Ectodermal cell (in vitro differentiated cells): ENCODE measurements at regions not wholly inside any gene's neighbourhood (a gene's known extent, or its start where the extent isn't known, plus 50 kb on each side); places are given as distances from the start of the nearest gene placed in this dataset.

ENCODE experiments used
- H3K27ac ChIP-seq: 2 replicates; pipeline ENCODE4 v1.7.0; 2013; ENCODE audit warnings: mild to moderate bottlenecking, low read depth, low read length; ENCODE audit not compliant: insufficient read depth, poor library complexity, severe bottlenecking
- H3K27me3 ChIP-seq: 2 replicates; pipeline ENCODE4 v1.7.0; 2013; ENCODE audit warnings: mild to moderate bottlenecking, low read length; ENCODE audit not compliant: insufficient read depth, control insufficient read depth, poor library complexity, severe bottlenecking
- H3K36me3 ChIP-seq: one replicate; pipeline ENCODE4 v1.7.0; 2013; ENCODE audit warnings: low read length; ENCODE audit not compliant: control insufficient read depth, insufficient read depth
- H3K4me1 ChIP-seq: one replicate; pipeline ENCODE4 v1.7.0; 2013; ENCODE audit warnings: low read length; ENCODE audit not compliant: control insufficient read depth, insufficient read depth
- H3K4me3 ChIP-seq: 2 replicates; pipeline ENCODE4 v1.7.0; 2013; ENCODE audit warnings: low read depth, low read length, control low read depth; ENCODE audit not compliant: insufficient read depth
- H3K9me3 ChIP-seq: 2 replicates; pipeline ENCODE4 v1.7.0; 2013; ENCODE audit warnings: mild to moderate bottlenecking, low read length, moderate library complexity; ENCODE audit not compliant: control insufficient read depth
- WGBS, 2 experiments: methylation state at CpG; one replicate each; pipeline ENCODE4 v1.1.7; 2013; ENCODE audit warnings: missing lambda C conversion rate in 2 of 2; 5-methylcytosine and 5-hydroxymethylcytosine counted together

DNA sequence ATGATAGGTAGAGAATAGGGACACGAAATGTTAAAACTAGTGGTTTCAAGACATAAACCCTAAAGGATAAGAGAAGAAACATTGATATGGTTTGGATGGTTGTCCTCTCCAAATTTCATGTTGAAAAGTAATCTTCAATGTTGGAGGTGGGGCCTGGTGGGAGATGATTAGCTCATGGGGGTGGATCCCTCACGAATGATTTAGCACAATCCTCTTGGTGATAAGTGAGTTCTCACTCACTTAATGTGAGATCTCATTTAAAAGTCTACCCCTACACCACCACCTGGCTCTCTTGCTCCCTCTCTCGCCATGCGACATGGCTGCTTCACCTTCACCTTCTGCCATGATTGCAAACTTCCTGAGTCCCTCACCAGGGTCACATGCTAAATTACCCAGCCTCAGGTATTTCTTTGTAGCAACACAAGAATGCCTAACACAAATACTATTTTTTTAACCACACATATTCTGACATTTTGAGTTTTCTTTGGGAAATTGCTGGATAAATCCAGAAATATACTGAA lies 242.4 kb upstream of the PHF14 start:
- H3K36me3 ChIP-seq: no peaks in the 10 kb centered on the region
- WGBS, 2 experiments: 86 to 91% methylated on average over 4 of the region's 4 CpGs
- H3K9me3 ChIP-seq: no peaks in the 10 kb centered on the region
- H3K4me3 ChIP-seq: no peak overlapping the region
- no peaks in the 10 kb centered on the region for H3K4me1 ChIP-seq
- H3K27me3 ChIP-seq: no peaks in the 10 kb centered on the region
- no peak overlapping the region for H3K27ac ChIP-seq

DNA sequence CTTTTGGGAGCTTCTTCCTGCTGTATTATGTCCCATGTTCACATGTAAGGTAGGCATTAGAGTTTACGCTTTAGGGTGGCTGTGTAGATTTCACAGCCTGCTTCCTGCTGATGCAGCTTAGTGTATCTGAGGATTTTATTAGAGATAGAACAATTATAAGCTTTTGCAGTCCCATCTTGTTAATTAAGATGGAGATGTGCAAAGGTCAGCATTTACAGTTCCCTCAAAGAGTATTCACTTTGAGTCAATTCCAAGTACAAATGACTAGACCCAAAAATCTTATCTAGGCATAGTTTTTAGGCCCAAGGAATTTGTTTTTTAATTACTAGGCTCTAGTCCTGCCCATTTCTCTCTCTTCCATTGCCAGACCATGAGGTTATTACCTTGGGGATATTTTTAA lies 239.9 kb upstream of the PHF14 start:
- Histone ChIP-seq H3K4me1 (no peaks in the 10 kb centered on the region), H3K27ac (no peak overlapping the region), H3K9me3 (no peaks in the 10 kb centered on the region), H3K4me3 (no peak overlapping the region), H3K36me3 (no peaks in the 10 kb centered on the region), H3K27me3 (no peaks in the 10 kb centered on the region)
- 88 to 95% methylated on average over 1 of the region's 1 CpG for WGBS, 2 experiments

DNA sequence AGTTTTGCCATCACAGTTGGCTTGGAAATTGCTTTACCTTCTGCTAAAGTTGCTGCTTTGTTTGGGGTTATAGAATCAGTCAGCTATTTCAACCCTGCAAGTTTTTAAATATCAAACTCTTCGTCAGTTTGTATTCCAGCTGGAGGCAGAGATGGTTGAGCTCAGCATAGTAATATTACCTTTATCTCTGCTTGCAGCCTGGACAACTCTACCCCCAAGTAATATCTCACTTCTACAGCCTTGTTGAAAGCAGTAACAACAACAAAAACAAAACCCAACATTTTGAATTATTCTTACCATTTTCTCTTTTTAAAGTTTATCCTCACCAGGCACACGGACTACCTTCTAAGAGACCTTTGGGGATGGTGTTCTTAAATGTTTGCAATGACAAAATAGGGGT lies 239.1 kb upstream of the PHF14 start:
- Histone ChIP-seq H3K4me1 (no peaks in the 10 kb centered on the region), H3K36me3 (no peaks in the 10 kb centered on the region), H3K9me3 (no peaks in the 10 kb centered on the region), H3K27ac (no peak overlapping the region), H3K27me3 (no peaks in the 10 kb centered on the region), H3K4me3 (no peak overlapping the region)
- 88 to 93% methylated on average over 1 to 2 of the region's 2 CpGs for WGBS, 2 experiments

- WGBS, 2 experiments: 93 to 95% methylated on average over 4 of the region's 4 CpGs
- no peaks in the 10 kb centered on the region for H3K9me3 ChIP-seq
- H3K4me3 ChIP-seq: no peak overlapping the region
- no peaks in the 10 kb centered on the region for H3K4me1 ChIP-seq
- H3K27ac ChIP-seq: no peak overlapping the region
- no peaks in the 10 kb centered on the region for H3K27me3 ChIP-seq
- H3K36me3 ChIP-seq: no peaks in the 10 kb centered on the region
Observed at GRCh38 chr7:10739401-10739800, 234.3 kb upstream of the PHF14 start.

- H3K4me3 ChIP-seq: no peak overlapping the region
- no peaks in the 10 kb centered on the region for H3K27me3 ChIP-seq
- no peaks in the 10 kb centered on the region for H3K36me3 ChIP-seq
- H3K4me1 ChIP-seq: no peaks in the 10 kb centered on the region
- no peaks in the 10 kb centered on the region for H3K9me3 ChIP-seq
- WGBS, 2 experiments: 73 to 77% methylated on average over 1 of the region's 1 CpG
- no peak overlapping the region for H3K27ac ChIP-seq
Observed at GRCh38 chr7:10740805-10741204, 232.9 kb upstream of the PHF14 start.

DNA sequence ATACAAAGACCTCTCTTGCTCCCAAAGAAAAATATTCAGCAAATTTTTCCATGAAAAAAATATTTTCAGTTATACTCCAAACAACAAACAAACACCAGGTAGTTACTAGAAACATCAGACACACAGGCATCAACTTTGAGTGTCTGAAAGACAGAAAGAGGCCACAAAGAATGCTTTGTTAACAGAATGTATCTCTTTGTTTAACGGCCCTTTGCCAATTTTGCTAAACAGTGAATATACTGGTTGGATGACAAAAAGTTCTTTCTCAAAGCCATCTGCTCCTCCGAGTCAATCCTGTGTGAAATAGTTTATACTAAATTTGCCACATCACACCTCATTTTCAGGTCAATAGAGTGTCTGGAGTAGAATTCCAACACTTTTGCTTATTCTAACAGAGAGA lies 216.7 kb upstream of the PHF14 start:
- H3K27ac ChIP-seq: no peak overlapping the region
- WGBS, 2 experiments: 89 to 90% methylated on average over 2 of the region's 2 CpGs
- no peaks in the 10 kb centered on the region for H3K27me3 ChIP-seq
- no peaks in the 10 kb centered on the region for H3K9me3 ChIP-seq
- no peak overlapping the region for H3K4me3 ChIP-seq
- H3K4me1 ChIP-seq: no peaks in the 10 kb centered on the region
- H3K36me3 ChIP-seq: no peaks in the 10 kb centered on the region

DNA sequence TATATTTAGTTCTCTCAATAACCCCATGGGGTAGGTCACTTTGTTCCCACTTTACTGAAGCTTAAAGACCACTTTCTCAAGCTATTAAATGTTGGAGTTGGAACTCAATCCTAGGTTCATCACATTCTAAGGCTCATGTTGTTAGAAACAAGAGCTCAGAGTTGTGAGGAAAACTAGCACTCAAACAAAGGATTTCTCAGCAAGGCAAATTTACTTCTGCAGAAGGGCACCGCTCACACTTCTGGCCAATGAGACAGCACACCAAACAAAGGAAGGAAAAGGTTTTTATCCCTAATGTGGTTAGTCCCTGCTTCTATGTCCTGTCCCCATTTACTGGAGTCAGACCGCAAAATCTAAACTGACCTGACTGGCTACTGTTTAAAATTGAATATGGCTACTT lies 214.6 kb upstream of the PHF14 start:
- H3K27ac ChIP-seq: no peak overlapping the region
- 94 to 98% methylated on average over 2 of the region's 2 CpGs for WGBS, 2 experiments
- no peaks in the 10 kb centered on the region for H3K36me3 ChIP-seq
- H3K4me3 ChIP-seq: no peak overlapping the region
- H3K9me3 ChIP-seq: no peaks in the 10 kb centered on the region
- no peaks in the 10 kb centered on the region for H3K4me1 ChIP-seq
- H3K27me3 ChIP-seq: no peaks in the 10 kb centered on the region

GRCh38 chr7:10767771-10768170 lies 205.9 kb upstream of the PHF14 start:
- 95 to 100% methylated on average over 2 to 3 of the region's 4 CpGs for WGBS, 2 experiments
- Histone ChIP-seq H3K4me1 (no peaks in the 10 kb centered on the region), H3K9me3 (no peaks in the 10 kb centered on the region), H3K36me3 (no peaks in the 10 kb centered on the region), H3K27ac (no peak overlapping the region), H3K27me3 (no peaks in the 10 kb centered on the region), H3K4me3 (no peak overlapping the region)

DNA sequence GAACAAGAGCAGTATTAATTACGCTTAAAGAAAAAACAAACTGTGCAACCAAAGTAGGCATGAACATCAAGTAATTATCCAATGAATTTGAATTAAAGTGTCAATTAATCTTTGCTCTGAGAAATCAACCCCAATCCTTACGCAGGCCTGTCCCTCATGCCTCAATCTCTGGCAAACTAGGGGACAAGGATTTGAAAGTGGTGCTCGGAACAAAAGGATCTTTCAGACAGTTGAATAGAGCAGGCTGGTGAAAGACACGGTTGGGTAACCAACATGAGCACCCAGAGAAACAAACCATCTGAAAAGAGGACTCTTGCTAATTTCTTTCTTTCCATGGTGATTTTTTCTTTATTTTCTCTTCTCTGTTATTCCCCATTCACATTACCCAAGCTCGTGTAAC lies 203.5 kb upstream of the PHF14 start:
- Histone ChIP-seq H3K4me3 (no peak overlapping the region), H3K36me3 (no peaks in the 10 kb centered on the region), H3K27me3 (no peaks in the 10 kb centered on the region), H3K4me1 (no peaks in the 10 kb centered on the region), H3K9me3 (no peaks in the 10 kb centered on the region), H3K27ac (no peak overlapping the region)
- WGBS, 2 experiments: 57 to 64% methylated on average over 2 to 5 of the region's 5 CpGs

- Histone ChIP-seq H3K27ac (no peak overlapping the region), H3K4me3 (no peak overlapping the region), H3K9me3 (no peaks in the 10 kb centered on the region), H3K27me3 (no peaks in the 10 kb centered on the region), H3K36me3 (no peaks in the 10 kb centered on the region), H3K4me1 (no peaks in the 10 kb centered on the region)
- WGBS, 2 experiments: 100% methylated on average over 1 of the region's 3 CpGs; no CpG with 5 or more reads in 1 of the 2 experiments
Observed at GRCh38 chr7:10773430-10773829, 200.2 kb upstream of the PHF14 start.
